Stimulated activated CD8-positive, alpha-beta memory T cell treated with anti-CD3 and anti-CD28 coated beads, Interleukin-7, amount 100 ng/mL, for 48 hours (primary cell): ENCODE measurements at regions not wholly inside any gene's neighbourhood (a gene's known extent, or its start where the extent isn't known, plus 50 kb on each side); places are given as distances from the start of the nearest gene placed in this dataset.

Source experiments
- DNase-seq, 2 donors: peaks; one replicate each; pipeline ENCODE4 v3.0.0-alpha.2; 2020; ENCODE audit warnings: low read depth in 1 of 2; ENCODE audit errors: extremely low read depth in 1 of 2

- DNase-seq: no peak
These were observed 72.8 kb upstream of the FGGY start for GRCh38 chr1:59223989-59224634.

GRCh38 chr1:59225594-59226316 is 71.1 kb upstream of the FGGY start:
- DNase-seq: no peak

- no peak for DNase-seq
These were observed 67.8 kb upstream of the FGGY start for GRCh38 chr1:59229138-59229537.

GRCh38 chr1:59230622-59231021 is 66.3 kb upstream of the FGGY start:
- no peak for DNase-seq

GRCh38 chr1:59232216-59232615 is 64.7 kb upstream of the FGGY start:
- no peak for DNase-seq

GRCh38 chr1:59233444-59233843 is 63.5 kb upstream of the FGGY start:
- DNase-seq: no peak

GRCh38 chr1:59236721-59237545 is 60.0 kb upstream of the FGGY start:
- no peak for DNase-seq

GRCh38 chr1:59237900-59238299 is 59.0 kb upstream of the FGGY start:
- no peak for DNase-seq

GRCh38 chr1:59238333-59238934 is 58.5 kb upstream of the FGGY start:
- DNase-seq: no peak

- no peak for DNase-seq
These were observed 57.9 kb upstream of the FGGY start for GRCh38 chr1:59238993-59239392.

- DNase-seq: no peak
These were observed 55.0 kb upstream of the FGGY start for GRCh38 chr1:59241909-59242308.

- DNase-seq: no peak
These were observed 54.5 kb upstream of the FGGY start for GRCh38 chr1:59242370-59242769.

GRCh38 chr1:59243550-59243949 is 53.3 kb upstream of the FGGY start:
- DNase-seq: no peak

GRCh38 chr1:59243978-59244377 is 52.9 kb upstream of the FGGY start:
- no peak for DNase-seq

GRCh38 chr1:59244891-59245290 is 52.0 kb upstream of the FGGY start:
- DNase-seq: no peak
